HEK293 (cell line): ENCODE measurements at regions not wholly inside any gene's neighbourhood (a gene's known extent, or its start where the extent isn't known, plus 50 kb on each side); places are given as distances from the start of the nearest gene placed in this dataset.

Experiments
- CTCF ChIA-PET: fragments of 350-600 bp; formaldehyde crosslinking; extraction: SDS; loops from one replicate; lab custom pipeline; 2021; ENCODE audit warnings: antibody characterized with exemption; lab: Yijun Ruan, JAX
- POLR2A ChIA-PET: fragments of 300-600 bp; formaldehyde crosslinking; extraction: SDS; loops from one replicate; lab custom pipeline; 2020; ENCODE audit warnings: antibody characterized with exemption, inconsistent platforms; lab: Yijun Ruan, JAX
- H3K27ac ChIP-seq: fragments of 200-500 bp; sonication (Bioruptor generic); 2 replicates; pipeline ENCODE4 v1.5.1; 2014; ENCODE audit warnings: low read depth, low read length, control low read depth, inconsistent platforms; ENCODE audit errors: extremely low read depth
- H3K36me3 ChIP-seq, 2 experiments: fragments of 200-500 bp in 1 of 2; sonication (Bioruptor generic) in 1 of 2; 1 replicate in 1 of 2; 2 replicates in 1 of 2; pipeline ENCODE4 v1.5.1; 2014 to 2017; ENCODE audit warnings: inconsistent platforms in 2 of 2, low read length in 2 of 2; ENCODE audit not compliant: control insufficient read depth in 2 of 2, insufficient read depth in 1 of 2
- H3K4me1 ChIP-seq: fragments of 200-500 bp; sonication (Bioruptor generic); 2 replicates; pipeline ENCODE4 v1.5.1; 2014; ENCODE audit warnings: mild to moderate bottlenecking, low read length, inconsistent platforms; ENCODE audit not compliant: control insufficient read depth, insufficient read depth
- H3K4me3 ChIP-seq: 2 replicates; pipeline ENCODE4 v1.5.1; 2011; ENCODE audit warnings: low read depth, mild to moderate bottlenecking, control low read depth, low read length, moderate library complexity
- H3K9me3 ChIP-seq: fragments of 200-500 bp; sonication (Bioruptor generic); 2 replicates; pipeline ENCODE4 v1.5.1; 2014; ENCODE audit warnings: low read depth, low read length, inconsistent platforms; ENCODE audit not compliant: control insufficient read depth, insufficient read depth
- AEBP2 ChIP-seq: fragments of 450-650 bp; formaldehyde crosslinking; IDR thresholded peaks from 2 replicates; pipeline ENCODE4 v1.5.1; 2016; ENCODE audit warnings: missing biosample characterization, missing genetic modification characterization, borderline replicate concordance
- GLIS2 ChIP-seq: fragments of 450-650 bp; formaldehyde crosslinking; IDR thresholded peaks from 2 replicates; pipeline ENCODE4 v1.5.1; 2016; ENCODE audit warnings: missing biosample characterization, missing genetic modification characterization
- HOXD13 ChIP-seq: sonication (generic); formaldehyde crosslinking; IDR thresholded peaks from 2 replicates; pipeline ENCODE4 v1.8.0; 2022; ENCODE audit warnings: missing genetic modification reagents, borderline replicate concordance
- KLF16 ChIP-seq: fragments of 450-650 bp; formaldehyde crosslinking; IDR thresholded peaks from 2 replicates; pipeline ENCODE4 v1.5.1; 2017; ENCODE audit warnings: missing biosample characterization, missing genetic modification characterization
- RBAK ChIP-seq: fragments of 450-650 bp; formaldehyde crosslinking; IDR thresholded peaks from 2 replicates; pipeline ENCODE4 v1.5.1; 2016; ENCODE audit warnings: missing biosample characterization, missing genetic modification characterization
- SP2 ChIP-seq: fragments of 450-650 bp; formaldehyde crosslinking; IDR thresholded peaks from 2 replicates; pipeline ENCODE4 v1.5.1; 2016; ENCODE audit warnings: missing biosample characterization, missing genetic modification characterization
- TCF7L2 ChIP-seq: IDR thresholded peaks from 2 replicates; pipeline ENCODE4 v1.6.1; 2011; ENCODE audit warnings: low read depth, mild to moderate bottlenecking, inconsistent platforms, low read length, moderate library complexity, borderline replicate concordance
- TRIM28 ChIP-seq: IDR thresholded peaks from 2 replicates; pipeline ENCODE4 v1.6.1; 2011; ENCODE audit warnings: low read length, control low read depth, borderline replicate concordance
- ZFP41 ChIP-seq: fragments of 450-650 bp; formaldehyde crosslinking; IDR thresholded peaks from 2 replicates; pipeline ENCODE4 v1.5.1; 2016; ENCODE audit warnings: missing biosample characterization, missing genetic modification characterization, borderline replicate concordance
- ZNF112 ChIP-seq: fragments of 450-650 bp; formaldehyde crosslinking; IDR thresholded peaks from 2 replicates; pipeline ENCODE4 v1.5.0; 2017; ENCODE audit warnings: missing biosample characterization, missing genetic modification characterization
- ZNF132 ChIP-seq: fragments of 450-650 bp; formaldehyde crosslinking; IDR thresholded peaks from 2 replicates; pipeline ENCODE4 v1.5.1; 2017; ENCODE audit warnings: missing biosample characterization, missing genetic modification characterization, borderline replicate concordance
- ZNF292 ChIP-seq: fragments of 450-650 bp; formaldehyde crosslinking; IDR thresholded peaks from 2 replicates; pipeline ENCODE4 v1.5.1; 2016; ENCODE audit warnings: low read depth, missing biosample characterization, missing genetic modification characterization, borderline replicate concordance
- ZNF362 ChIP-seq: fragments of 450-650 bp; formaldehyde crosslinking; IDR thresholded peaks from 2 replicates; pipeline ENCODE4 v1.5.1; 2016; ENCODE audit warnings: missing biosample characterization, missing genetic modification characterization
- ZNF624 ChIP-seq: fragments of 450-650 bp; formaldehyde crosslinking; IDR thresholded peaks from 2 replicates; pipeline ENCODE4 v1.5.1; 2017; ENCODE audit warnings: missing biosample characterization, missing genetic modification characterization
- ZNF626 ChIP-seq: fragments of 450-650 bp; sonication (Bioruptor Pico); formaldehyde crosslinking; IDR thresholded peaks from 2 replicates; pipeline ENCODE4 v1.5.1; 2018; ENCODE audit warnings: missing biosample characterization, missing genetic modification characterization, inconsistent platforms
- ZNF664 ChIP-seq: fragments of 450-650 bp; formaldehyde crosslinking; IDR thresholded peaks from 2 replicates; pipeline ENCODE4 v1.5.1; 2016; ENCODE audit warnings: missing biosample characterization, missing genetic modification characterization
- ZNF792 ChIP-seq: fragments of 450-650 bp; formaldehyde crosslinking; IDR thresholded peaks from 2 replicates; pipeline ENCODE4 v1.5.1; 2016; ENCODE audit warnings: missing biosample characterization, missing genetic modification characterization
- ZNF837 ChIP-seq: fragments of 450-650 bp; formaldehyde crosslinking; IDR thresholded peaks from 2 replicates; pipeline ENCODE4 v1.5.1; 2016; ENCODE audit warnings: missing biosample characterization, missing genetic modification characterization
- TF ChIP-seq, protein P1 (sequence below): fragments of 450-650 bp; formaldehyde crosslinking; IDR thresholded peaks from 2 replicates; pipeline ENCODE4 v1.5.1; 2016; ENCODE audit warnings: missing biosample characterization, missing genetic modification characterization
- TF ChIP-seq, protein P2 (sequence below): fragments of 450-650 bp; formaldehyde crosslinking; IDR thresholded peaks from 2 replicates; pipeline ENCODE4 v1.5.1; 2016; ENCODE audit warnings: missing biosample characterization, missing genetic modification characterization
- TF ChIP-seq, protein P3 (sequence below): fragments of 450-650 bp; formaldehyde crosslinking; IDR thresholded peaks from 2 replicates; pipeline ENCODE4 v1.5.1; 2016; ENCODE audit warnings: missing biosample characterization, missing genetic modification characterization

- no peak for TF ChIP-seq ZNF292 (tag by site-specific recombination)
- TF ChIP-seq TCF7L2 = no peak
- TF ChIP-seq ZNF626 (tag by site-specific recombination) = no peak
- no peak for TF ChIP-seq ZNF112
- no peak for TF ChIP-seq ZNF362 (tag by site-specific recombination)
- TF ChIP-seq ZNF792 (tag by site-specific recombination) = no peak
These were observed 418.3 kb upstream of the IRX4 start (continued) for GRCh38 chr5:2300861-2301574.

DNA sequence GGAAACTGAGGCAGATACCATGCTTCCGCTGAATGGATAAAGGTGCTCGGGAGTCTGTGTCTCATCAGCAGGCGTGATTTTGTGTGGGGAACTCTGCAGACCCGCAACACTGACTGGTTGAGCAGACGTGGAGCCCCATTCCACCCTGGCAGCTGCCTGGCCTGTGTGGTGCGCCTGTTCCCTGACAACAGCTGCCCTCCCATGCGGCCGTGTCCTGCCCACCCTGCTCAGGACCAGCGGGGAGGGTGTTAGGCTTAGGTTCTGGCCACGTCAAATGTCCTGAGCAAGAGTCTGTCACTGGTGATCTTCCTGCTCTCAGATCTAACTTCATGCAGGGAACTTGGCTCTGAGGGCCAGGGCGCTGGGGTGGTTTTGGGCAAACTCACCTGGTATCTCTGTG is 417.7 kb upstream of the IRX4 start:
- no peak overlapping the region for H3K27ac ChIP-seq
- TF ChIP-seq KLF16 (tag by site-specific recombination) = no peak
- TF ChIP-seq ZNF132 (tag by site-specific recombination) = no peak
- TF ChIP-seq ZNF837 (tag by site-specific recombination) = no peak
- TF ChIP-seq ZNF624 (tag by site-specific recombination) = no peak
- TF ChIP-seq RBAK (tag by site-specific recombination) = no peak
- TF ChIP-seq ZNF664 = no peak
- TF ChIP-seq, protein P1, sequence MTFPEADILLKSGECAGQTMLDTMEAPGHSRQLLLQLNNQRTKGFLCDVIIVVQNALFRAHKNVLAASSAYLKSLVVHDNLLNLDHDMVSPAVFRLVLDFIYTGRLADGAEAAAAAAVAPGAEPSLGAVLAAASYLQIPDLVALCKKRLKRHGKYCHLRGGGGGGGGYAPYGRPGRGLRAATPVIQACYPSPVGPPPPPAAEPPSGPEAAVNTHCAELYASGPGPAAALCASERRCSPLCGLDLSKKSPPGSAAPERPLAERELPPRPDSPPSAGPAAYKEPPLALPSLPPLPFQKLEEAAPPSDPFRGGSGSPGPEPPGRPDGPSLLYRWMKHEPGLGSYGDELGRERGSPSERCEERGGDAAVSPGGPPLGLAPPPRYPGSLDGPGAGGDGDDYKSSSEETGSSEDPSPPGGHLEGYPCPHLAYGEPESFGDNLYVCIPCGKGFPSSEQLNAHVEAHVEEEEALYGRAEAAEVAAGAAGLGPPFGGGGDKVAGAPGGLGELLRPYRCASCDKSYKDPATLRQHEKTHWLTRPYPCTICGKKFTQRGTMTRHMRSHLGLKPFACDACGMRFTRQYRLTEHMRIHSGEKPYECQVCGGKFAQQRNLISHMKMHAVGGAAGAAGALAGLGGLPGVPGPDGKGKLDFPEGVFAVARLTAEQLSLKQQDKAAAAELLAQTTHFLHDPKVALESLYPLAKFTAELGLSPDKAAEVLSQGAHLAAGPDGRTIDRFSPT (tag by site-specific recombination) = no peak
- TF ChIP-seq SP2 = no peak
- TF ChIP-seq, protein P2, sequence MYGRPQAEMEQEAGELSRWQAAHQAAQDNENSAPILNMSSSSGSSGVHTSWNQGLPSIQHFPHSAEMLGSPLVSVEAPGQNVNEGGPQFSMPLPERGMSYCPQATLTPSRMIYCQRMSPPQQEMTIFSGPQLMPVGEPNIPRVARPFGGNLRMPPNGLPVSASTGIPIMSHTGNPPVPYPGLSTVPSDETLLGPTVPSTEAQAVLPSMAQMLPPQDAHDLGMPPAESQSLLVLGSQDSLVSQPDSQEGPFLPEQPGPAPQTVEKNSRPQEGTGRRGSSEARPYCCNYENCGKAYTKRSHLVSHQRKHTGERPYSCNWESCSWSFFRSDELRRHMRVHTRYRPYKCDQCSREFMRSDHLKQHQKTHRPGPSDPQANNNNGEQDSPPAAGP = no peak
- no peak for TF ChIP-seq GLIS2 (tag by site-specific recombination)
- TF ChIP-seq AEBP2 (tag by site-specific recombination) = no peak
- no peak for TF ChIP-seq ZFP41
- TF ChIP-seq TRIM28 = no peak
- no peak for TF ChIP-seq HOXD13 (CRISPR knock-in tag)
- TF ChIP-seq, protein P3, sequence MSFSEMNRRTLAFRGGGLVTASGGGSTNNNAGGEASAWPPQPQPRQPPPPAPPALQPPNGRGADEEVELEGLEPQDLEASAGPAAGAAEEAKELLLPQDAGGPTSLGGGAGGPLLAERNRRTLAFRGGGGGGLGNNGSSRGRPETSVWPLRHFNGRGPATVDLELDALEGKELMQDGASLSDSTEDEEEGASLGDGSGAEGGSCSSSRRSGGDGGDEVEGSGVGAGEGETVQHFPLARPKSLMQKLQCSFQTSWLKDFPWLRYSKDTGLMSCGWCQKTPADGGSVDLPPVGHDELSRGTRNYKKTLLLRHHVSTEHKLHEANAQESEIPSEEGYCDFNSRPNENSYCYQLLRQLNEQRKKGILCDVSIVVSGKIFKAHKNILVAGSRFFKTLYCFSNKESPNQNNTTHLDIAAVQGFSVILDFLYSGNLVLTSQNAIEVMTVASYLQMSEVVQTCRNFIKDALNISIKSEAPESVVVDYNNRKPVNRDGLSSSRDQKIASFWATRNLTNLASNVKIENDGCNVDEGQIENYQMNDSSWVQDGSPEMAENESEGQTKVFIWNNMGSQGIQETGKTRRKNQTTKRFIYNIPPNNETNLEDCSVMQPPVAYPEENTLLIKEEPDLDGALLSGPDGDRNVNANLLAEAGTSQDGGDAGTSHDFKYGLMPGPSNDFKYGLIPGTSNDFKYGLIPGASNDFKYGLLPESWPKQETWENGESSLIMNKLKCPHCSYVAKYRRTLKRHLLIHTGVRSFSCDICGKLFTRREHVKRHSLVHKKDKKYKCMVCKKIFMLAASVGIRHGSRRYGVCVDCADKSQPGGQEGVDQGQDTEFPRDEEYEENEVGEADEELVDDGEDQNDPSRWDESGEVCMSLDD = no peak

More for the DNA sequence above, 417.7 kb upstream of the IRX4 start:
- Histone ChIP-seq H3K9me3 (no peaks in the 10 kb centered on the region), H3K36me3 (no peaks in the 10 kb centered on the region), H3K4me3 (no peak overlapping the region), H3K4me1 (no peaks in the 10 kb centered on the region)
- ChIA-PET POLR2A (no interaction called here), CTCF (no interaction called here)
